Thymus (tissue), 11 donors: ENCODE measurements at regions not wholly inside any gene's neighbourhood (a gene's known extent, or its start where the extent isn't known, plus 50 kb on each side); places are given as distances from the start of the nearest gene placed in this dataset.

Experiments
- DNase-seq, 9 donors: peaks; one replicate each; pipeline ENCODE4 v3.0.0-alpha.2; 2013; ENCODE audit warnings: low spot score in 9 of 9, low read depth in 6 of 9, missing footprints in 1 of 9
- H3K27ac ChIP-seq, 2 donors: one replicate each; pipeline ENCODE4 v1.5.1; 2013; ENCODE audit warnings: control low read depth in 1 of 2, low read depth in 1 of 2, low read length in 1 of 2, mild to moderate bottlenecking in 1 of 2, moderate library complexity in 1 of 2
- H3K27me3 ChIP-seq, 2 donors: one replicate each; pipeline ENCODE4 v1.5.1; 2013; ENCODE audit warnings: low read length in 1 of 2; ENCODE audit not compliant: control insufficient read depth in 2 of 2, insufficient read depth in 1 of 2
- H3K36me3 ChIP-seq, 2 donors: one replicate each; pipeline ENCODE4 v1.5.1; 2013; ENCODE audit warnings: low read length in 1 of 2, mild to moderate bottlenecking in 1 of 2, moderate library complexity in 1 of 2; ENCODE audit not compliant: control insufficient read depth in 2 of 2, insufficient read depth in 2 of 2
- H3K4me1 ChIP-seq, 2 donors: one replicate each; pipeline ENCODE4 v1.5.1; 2013; ENCODE audit warnings: low read length in 2 of 2; ENCODE audit not compliant: control insufficient read depth in 2 of 2, insufficient read depth in 2 of 2
- H3K4me3 ChIP-seq, 2 donors: one replicate each; pipeline ENCODE4 v1.5.1; 2013; ENCODE audit warnings: low read length in 2 of 2, control low read depth in 1 of 2, mild to moderate bottlenecking in 1 of 2
- H3K9me3 ChIP-seq, 2 donors: one replicate each; pipeline ENCODE4 v1.5.1; 2013; ENCODE audit warnings: low read length in 1 of 2, mild to moderate bottlenecking in 1 of 2; ENCODE audit not compliant: control insufficient read depth in 2 of 2, insufficient read depth in 1 of 2
- WGBS: extraction: QIAGEN DNeasy Blood & Tissue Kit; methylation state at CpG from one replicate; pipeline ENCODE4 v1.1.7; 2013; 5-methylcytosine and 5-hydroxymethylcytosine counted together
- donor health status: healthy.

DNA sequence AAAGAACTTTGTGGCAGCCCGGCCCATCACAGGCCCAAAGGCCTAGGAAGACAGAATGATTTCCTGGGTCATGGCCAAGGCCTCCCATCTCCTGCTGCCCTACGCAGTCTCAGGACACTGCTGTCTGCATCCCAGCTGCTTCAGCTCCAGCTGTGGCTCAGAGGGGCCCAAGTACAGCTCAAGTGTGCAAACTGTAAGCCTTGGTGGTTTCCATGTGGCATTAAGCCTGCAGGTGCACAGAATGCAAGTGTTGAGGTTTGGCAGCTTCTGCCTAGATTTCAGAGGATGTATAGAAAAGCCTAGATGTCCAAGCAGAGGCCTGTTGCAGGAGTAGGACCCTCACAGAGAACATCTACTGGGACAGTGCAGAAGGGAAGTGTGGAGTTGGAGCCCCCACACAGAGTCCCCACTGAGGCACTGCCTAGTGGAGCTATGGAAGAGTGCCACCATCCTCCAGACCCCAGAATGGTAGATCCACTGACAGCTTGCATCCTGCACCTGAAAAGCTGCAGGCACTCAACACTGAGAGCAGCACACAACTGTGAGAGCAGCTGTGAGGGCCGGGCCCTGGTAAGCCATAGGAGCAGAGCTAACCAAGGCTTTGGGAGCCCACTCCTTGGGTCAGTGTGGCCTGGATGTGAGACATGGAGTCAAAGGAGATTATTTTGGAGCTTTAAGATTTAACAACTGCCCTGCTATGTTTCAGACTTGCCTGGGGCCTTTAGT is 208.2 kb upstream of the CMC1 start:
- Histone ChIP-seq H3K9me3 (peaks cover 0 to 7% of the 10 kb centered on the region in 2 donors), H3K27me3 (no peaks in the 10 kb centered on the region), H3K4me1 (no peaks in the 10 kb centered on the region), H3K27ac (no peak overlapping the region), H3K4me3 (no peak overlapping the region), H3K36me3 (no peaks in the 10 kb centered on the region)
- no peak for DNase-seq
- WGBS, result 93% methylated on average over 3 of the region's 3 CpGs

DNA sequence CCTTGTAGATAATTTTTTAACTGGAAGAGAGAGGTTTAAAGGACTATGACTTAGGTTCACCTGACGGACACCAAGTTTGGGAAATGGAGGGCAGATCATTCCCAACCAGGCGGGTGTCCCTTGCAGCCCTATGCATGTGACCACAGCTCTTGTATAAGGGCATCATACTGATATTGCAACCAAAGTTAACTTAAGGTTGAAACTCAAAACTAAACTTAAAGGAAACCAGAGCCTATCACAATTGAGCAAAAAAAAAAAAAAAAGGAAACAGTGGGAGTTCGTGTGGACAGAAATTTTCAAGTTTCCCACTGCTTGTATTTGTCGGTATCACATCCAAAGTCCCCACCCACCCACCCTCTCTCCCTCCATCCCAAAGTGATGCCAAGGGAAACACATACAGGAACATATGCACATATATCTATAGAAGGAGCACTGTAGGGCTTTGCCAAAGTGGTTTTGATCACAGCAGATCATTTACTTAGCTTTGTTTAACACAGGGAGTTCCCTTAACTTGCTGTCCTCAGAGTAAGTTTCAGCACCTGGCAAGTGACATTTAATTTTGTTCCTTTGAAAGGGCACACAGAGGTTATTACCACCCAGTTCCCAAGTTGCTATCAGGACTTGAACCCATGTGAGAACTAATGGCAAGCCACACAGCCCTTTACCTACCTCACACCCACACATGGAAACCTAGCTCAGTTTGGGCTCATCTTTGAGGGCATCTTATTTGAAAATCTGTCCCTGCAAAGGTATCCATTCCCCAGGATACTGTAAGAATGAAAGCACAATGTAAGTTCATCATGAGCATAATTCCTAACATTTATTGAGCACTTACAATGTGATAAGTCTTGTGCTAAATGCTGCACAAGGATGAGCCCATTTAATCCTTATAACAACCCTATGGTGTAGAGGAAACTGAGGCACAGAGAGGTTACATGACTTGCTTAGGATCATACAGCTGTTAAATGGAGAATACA is 204.5 kb upstream of the CMC1 start:
- 87% methylated on average over 4 of the region's 4 CpGs for WGBS
- H3K27ac ChIP-seq, result no peak overlapping the region
- no peaks in the 10 kb centered on the region for H3K4me1 ChIP-seq
- no peak for DNase-seq
- H3K4me3 ChIP-seq, result no peak overlapping the region
- H3K36me3 ChIP-seq, result no peaks in the 10 kb centered on the region
- peaks cover 0 to 7% of the 10 kb centered on the region in 2 donors for H3K9me3 ChIP-seq
- no peaks in the 10 kb centered on the region for H3K27me3 ChIP-seq

DNA sequence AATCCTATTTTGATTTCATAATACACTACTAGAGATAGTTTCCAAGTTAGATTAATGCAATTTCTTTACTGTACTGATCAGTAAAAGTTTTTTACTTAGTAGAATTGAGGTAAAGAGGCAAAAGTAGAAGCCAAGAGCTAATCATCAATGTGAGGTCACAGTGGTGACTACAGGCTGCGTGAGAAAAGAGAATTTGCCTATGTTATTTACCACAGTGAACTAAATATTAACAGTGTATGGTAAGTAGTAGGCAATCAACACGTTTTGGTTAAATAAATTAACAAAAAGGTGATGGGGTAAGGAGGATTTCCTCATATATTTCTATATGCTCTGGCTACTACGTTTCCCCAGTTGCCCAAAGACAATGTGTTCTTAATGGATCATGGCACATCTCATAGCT is 202.2 kb upstream of the CMC1 start:
- Histone ChIP-seq H3K4me3 (no peak overlapping the region), H3K27ac (no peak overlapping the region), H3K4me1 (no peaks in the 10 kb centered on the region), H3K27me3 (no peaks in the 10 kb centered on the region), H3K36me3 (no peaks in the 10 kb centered on the region), H3K9me3 (no peaks in the 10 kb centered on the region)
- DNase-seq, result no peak
- WGBS, result 78% methylated on average over 3 of the region's 3 CpGs

DNA sequence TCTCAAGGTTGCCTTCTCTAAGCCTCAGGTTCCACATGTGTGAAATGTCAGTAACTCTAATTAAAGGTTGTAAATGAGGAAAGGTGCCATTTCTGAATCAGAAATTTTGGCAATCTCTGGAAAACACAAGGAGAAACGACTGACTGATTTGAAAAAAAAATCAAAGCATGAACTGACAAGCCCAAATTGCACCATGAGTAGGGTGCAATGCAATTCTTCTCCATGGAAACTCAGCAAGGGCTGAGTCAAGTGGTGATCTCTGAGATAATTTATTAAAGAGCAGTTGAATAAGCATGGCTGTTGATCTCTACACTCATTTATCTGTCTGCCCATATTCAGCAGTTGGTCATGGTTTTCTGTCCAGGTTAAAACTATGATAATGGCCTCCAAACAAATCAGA is 201.6 kb upstream of the CMC1 start:
- Histone ChIP-seq H3K27me3 (no peaks in the 10 kb centered on the region), H3K27ac (no peak overlapping the region), H3K4me3 (no peak overlapping the region), H3K36me3 (no peaks in the 10 kb centered on the region), H3K9me3 (no peaks in the 10 kb centered on the region), H3K4me1 (no peaks in the 10 kb centered on the region)
- DNase-seq, result no peak
- WGBS, result 89% methylated on average over 1 of the region's 1 CpG

DNA sequence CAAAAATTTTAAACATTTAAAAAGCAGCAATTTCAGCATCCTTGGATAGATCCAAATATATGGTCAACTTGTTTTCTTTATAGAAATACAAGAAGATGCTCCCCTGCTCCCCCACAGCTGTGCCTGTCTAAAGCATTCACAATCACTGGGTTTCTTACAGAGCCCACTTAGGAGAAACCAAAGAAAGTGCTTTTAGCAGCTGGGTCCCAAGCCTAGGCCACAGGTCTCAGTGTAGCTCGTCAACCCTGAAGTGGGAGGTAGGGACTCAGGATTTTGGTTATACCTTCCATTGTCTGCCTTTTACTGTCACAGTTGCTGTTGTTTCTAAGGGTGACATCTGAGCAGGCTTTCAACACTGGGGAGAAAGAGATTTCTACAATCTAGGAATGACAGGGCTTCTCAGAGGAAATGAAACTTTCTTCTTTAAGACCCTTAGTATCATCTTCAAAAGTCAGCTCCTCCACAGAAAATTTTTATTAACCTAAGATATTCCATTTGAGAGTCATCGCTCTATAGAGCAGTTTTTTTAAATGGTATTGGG is 199.3 kb upstream of the CMC1 start:
- H3K9me3 ChIP-seq, result no peaks in the 10 kb centered on the region
- DNase-seq, result peak in 1 of 9 donors; percentile 13
- 70% methylated on average over 2 of the region's 2 CpGs for WGBS
- no peak overlapping the region for H3K27ac ChIP-seq
- no peak overlapping the region for H3K4me3 ChIP-seq
- no peaks in the 10 kb centered on the region for H3K4me1 ChIP-seq
- H3K27me3 ChIP-seq, result no peaks in the 10 kb centered on the region
- H3K36me3 ChIP-seq, result no peaks in the 10 kb centered on the region

DNA sequence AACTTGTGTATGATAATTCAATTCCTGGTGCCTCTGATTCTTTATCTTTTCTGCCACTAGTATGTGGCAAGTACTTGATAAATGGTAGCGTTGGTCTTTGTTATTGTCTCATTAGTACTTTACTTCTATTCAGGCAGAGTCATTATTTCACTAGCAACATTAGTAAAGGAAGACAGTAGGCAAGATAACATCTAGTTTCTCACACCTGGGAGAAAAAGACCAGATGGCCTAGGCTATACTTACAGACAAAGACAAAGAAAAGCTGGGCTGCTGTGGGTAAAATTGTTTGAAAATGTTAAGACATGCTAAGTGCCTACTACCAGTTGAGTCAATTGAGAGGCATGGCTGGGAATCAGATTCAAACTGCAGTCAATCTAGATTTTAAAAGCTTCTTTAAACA is 198.7 kb upstream of the CMC1 start:
- H3K36me3 ChIP-seq, result no peaks in the 10 kb centered on the region
- 73% methylated on average over 1 of the region's 1 CpG for WGBS
- H3K4me3 ChIP-seq, result no peak overlapping the region
- H3K27me3 ChIP-seq, result no peaks in the 10 kb centered on the region
- DNase-seq, result peak in 2 of 9 donors; percentile 4 to 31
- no peaks in the 10 kb centered on the region for H3K9me3 ChIP-seq
- no peak overlapping the region for H3K27ac ChIP-seq
- H3K4me1 ChIP-seq, result no peaks in the 10 kb centered on the region

DNA sequence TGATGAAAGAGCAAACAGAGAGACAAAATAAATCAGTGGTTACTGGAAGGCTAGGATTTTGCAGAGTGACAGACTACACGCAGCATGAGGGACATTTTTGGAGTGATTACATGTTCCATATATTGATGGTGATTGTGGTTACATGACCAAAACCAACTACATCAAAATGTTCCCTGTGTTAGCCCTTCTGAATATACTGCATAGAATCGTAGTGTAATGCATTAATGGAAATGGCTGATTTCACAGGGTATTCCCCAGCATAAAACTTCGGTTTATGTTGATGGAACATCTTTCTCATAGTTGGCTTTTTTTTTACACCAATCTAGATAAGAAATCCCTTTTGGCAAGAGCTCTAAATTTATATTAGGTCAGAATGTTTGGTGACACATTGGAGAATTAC is 191.3 kb upstream of the CMC1 start:
- DNase-seq, result no peak

DNA sequence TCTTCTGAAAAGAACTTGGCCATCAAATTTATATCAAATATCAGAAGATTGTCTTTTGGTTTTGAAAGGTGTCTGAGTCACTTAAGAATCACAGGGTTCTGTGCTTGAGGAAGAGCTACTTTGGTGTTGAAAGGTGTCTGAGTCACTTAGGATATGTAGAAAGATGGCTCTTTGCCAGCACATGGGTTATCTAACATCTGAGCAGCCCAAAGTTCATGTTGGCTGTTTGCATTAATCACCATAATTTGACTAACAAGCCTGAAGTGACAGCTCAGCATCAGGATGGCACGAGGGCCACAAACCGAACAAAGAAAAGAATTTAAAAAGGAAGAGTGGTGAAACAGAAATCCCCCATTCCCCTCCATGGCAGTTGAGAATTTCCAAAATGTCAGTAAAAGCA is 190.5 kb upstream of the CMC1 start:
- H3K27ac ChIP-seq, result no peak overlapping the region
- DNase-seq, result no peak
- no peaks in the 10 kb centered on the region for H3K4me1 ChIP-seq
- H3K36me3 ChIP-seq, result no peaks in the 10 kb centered on the region
- H3K4me3 ChIP-seq, result no peak overlapping the region
- no peaks in the 10 kb centered on the region for H3K27me3 ChIP-seq
- WGBS, result 96% methylated on average over 2 of the region's 2 CpGs
- H3K9me3 ChIP-seq, result no peaks in the 10 kb centered on the region

More for the DNA sequence above, 191.3 kb upstream of the CMC1 start:
- no peaks in the 10 kb centered on the region for H3K27me3 ChIP-seq
- no peak overlapping the region for H3K4me3 ChIP-seq
- no peak overlapping the region for H3K27ac ChIP-seq
- 94% methylated on average over 3 of the region's 3 CpGs for WGBS
- no peaks in the 10 kb centered on the region for H3K9me3 ChIP-seq
- no peaks in the 10 kb centered on the region for H3K36me3 ChIP-seq
- H3K4me1 ChIP-seq, result no peaks in the 10 kb centered on the region

DNA sequence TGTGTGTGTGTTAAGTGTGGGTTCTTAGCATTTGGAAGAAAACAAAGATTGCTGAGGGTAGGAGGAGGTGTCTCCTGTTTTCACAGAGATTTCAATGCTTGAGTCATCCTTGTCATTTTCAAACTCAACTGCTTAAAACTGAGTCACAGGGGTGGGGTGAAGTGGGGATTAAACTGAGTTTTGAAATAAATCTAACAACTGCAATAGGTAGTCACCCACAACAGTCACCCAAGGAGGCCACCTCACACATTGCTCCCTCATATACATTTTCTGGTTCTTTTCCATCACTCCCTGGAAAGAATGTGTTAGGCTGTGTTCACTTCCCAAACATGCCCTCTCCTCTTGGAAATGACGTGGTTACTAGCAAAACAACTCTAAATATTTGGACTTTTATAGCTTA is 187.7 kb upstream of the CMC1 start:
- H3K36me3 ChIP-seq, result no peaks in the 10 kb centered on the region
- H3K27me3 ChIP-seq, result no peaks in the 10 kb centered on the region
- no peak for DNase-seq
- WGBS, result 42% methylated on average over 1 of the region's 1 CpG
- H3K4me1 ChIP-seq, result no peaks in the 10 kb centered on the region
- H3K27ac ChIP-seq, result no peak overlapping the region
- H3K9me3 ChIP-seq, result no peaks in the 10 kb centered on the region
- H3K4me3 ChIP-seq, result no peak overlapping the region
